ENCODE measurements at regions not wholly inside any gene's neighbourhood (a gene's known extent, or its start where the extent isn't known, plus 50 kb on each side); places are given as distances from the start of the nearest gene placed in this dataset.

- TF ChIP-seq REST (IDR thresholded peaks at IDR 0.05; ENCODE audit: insufficient replicate concordance, low read depth) (no peak), GABPA (IDR thresholded peaks at IDR 0.05; ENCODE audit: low read depth) (no peak), POLR2AphosphoS5 (IDR thresholded peaks at IDR 0.05; ENCODE audit: low read depth) (no peak), SPI1 (IDR thresholded peaks at IDR 0.05; ENCODE audit: borderline replicate concordance, low read depth) (no peak), CTCF (IDR thresholded peaks at IDR 0.05; ENCODE audit: insufficient read depth, low read length) (no peak)
- Histone ChIP-seq H3K27me3 (ENCODE audit: insufficient read depth, poor library complexity, severe bottlenecking) (no peaks in the 10 kb centered on the region), H3K4me3 (replicated peaks; ENCODE audit: insufficient read depth, low read length) (no peak overlapping the region), H3K27ac (replicated peaks) (no peak overlapping the region)
- no peak for DNase-seq (ENCODE audit: low read depth in 1 of 2, low spot score in 1 of 2)
Measured at GRCh38 chr2:60219536-60219935, 333.9 kb downstream of the BCL11A start.

GRCh38 chr2:60216452-60216995 is 336.9 kb downstream of the BCL11A start:
- H3K27me3 ChIP-seq (ENCODE audit: insufficient read depth, poor library complexity, severe bottlenecking), result no peaks in the 10 kb centered on the region
- no peak overlapping the region for H3K4me3 ChIP-seq (replicated peaks; ENCODE audit: insufficient read depth, low read length)
- H3K27ac ChIP-seq (replicated peaks), result no peak overlapping the region
- TF ChIP-seq POLR2AphosphoS5 (IDR thresholded peaks at IDR 0.05; ENCODE audit: low read depth) (no peak), GABPA (IDR thresholded peaks at IDR 0.05; ENCODE audit: low read depth) (no peak), CTCF (IDR thresholded peaks at IDR 0.05; ENCODE audit: insufficient read depth, low read length) (no peak), SPI1 (IDR thresholded peaks at IDR 0.05; ENCODE audit: borderline replicate concordance, low read depth) (no peak), REST (IDR thresholded peaks at IDR 0.05; ENCODE audit: insufficient replicate concordance, low read depth) (no peak)
- no peak for DNase-seq (ENCODE audit: low read depth in 1 of 2, low spot score in 1 of 2)

- TF ChIP-seq POLR2AphosphoS5 (IDR thresholded peaks at IDR 0.05; ENCODE audit: low read depth) (no peak), GABPA (IDR thresholded peaks at IDR 0.05; ENCODE audit: low read depth) (no peak), SPI1 (IDR thresholded peaks at IDR 0.05; ENCODE audit: borderline replicate concordance, low read depth) (no peak), REST (IDR thresholded peaks at IDR 0.05; ENCODE audit: insufficient replicate concordance, low read depth) (no peak), CTCF (IDR thresholded peaks at IDR 0.05; ENCODE audit: insufficient read depth, low read length) (no peak)
- Histone ChIP-seq H3K27me3 (ENCODE audit: insufficient read depth, poor library complexity, severe bottlenecking) (no peaks in the 10 kb centered on the region), H3K27ac (replicated peaks) (no peak overlapping the region), H3K4me3 (replicated peaks; ENCODE audit: insufficient read depth, low read length) (no peak overlapping the region)
- DNase-seq (ENCODE audit: low read depth in 1 of 2, low spot score in 1 of 2), result no peak
Measured at GRCh38 chr2:60215386-60215901, 338.0 kb downstream of the BCL11A start.

All from HL-60 (cell line).